GM19467 (cell line): ENCODE measurements at regions not wholly inside any gene's neighbourhood (a gene's known extent, or its start where the extent isn't known, plus 50 kb on each side); places are given as distances from the start of the nearest gene placed in this dataset.
A peak's percentile ranks its signal among the peaks of the same experiment; 100 is the strongest.

ENCODE experiments used
- ATAC-seq: cut with Tn5 transposase; IDR thresholded peaks from one replicate; pipeline ENCODE4 v1.9.1; 2021; ENCODE audit warnings: mild to moderate bottlenecking, moderate library complexity; ENCODE audit not compliant: unreplicated experiment

DNA sequence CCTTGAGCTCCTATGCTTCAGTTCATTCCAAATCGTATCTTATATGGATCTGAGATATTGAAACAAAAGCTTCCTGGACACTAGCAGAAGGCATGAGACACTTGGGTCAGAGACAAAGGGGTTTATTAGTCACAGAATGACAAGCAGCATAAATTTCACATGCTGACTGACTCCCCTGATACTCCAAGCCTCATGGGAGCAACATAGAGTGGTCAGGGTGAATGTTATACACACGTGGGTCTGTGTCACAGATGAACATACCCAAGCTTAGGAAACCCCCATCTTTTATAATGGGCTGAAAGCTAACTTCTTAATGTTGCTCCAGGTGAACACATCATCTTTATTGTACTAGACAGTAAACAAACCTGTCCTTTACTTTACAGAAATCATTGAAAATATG lies 599.9 kb upstream of the RGS18 start:
- no peak for ATAC-seq

DNA sequence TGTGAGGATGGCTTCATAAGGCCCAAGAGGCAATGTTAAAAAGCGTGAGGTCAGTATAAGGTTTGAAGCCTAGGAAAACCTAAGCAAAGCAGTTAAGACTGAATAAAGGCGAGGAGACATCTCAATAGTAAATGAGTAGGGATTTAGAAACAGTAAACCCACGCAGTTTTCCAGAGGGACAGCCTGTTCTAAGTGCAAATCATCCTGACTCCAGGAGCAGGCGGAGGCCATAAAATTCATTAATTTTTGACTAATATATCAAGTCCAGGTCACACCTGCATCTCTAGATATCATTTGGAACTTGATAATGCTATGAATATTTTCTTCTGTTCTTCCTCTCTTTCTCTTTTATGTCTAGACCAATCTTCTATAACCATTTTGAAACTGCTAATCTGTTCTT lies 597.0 kb upstream of the RGS18 start:
- ATAC-seq: no peak

- no peak for ATAC-seq
Observed at GRCh38 chr1:191564275-191564674, 594.0 kb upstream of the RGS18 start.

GRCh38 chr1:191572479-191572878 lies 585.8 kb upstream of the RGS18 start:
- no peak for ATAC-seq

DNA sequence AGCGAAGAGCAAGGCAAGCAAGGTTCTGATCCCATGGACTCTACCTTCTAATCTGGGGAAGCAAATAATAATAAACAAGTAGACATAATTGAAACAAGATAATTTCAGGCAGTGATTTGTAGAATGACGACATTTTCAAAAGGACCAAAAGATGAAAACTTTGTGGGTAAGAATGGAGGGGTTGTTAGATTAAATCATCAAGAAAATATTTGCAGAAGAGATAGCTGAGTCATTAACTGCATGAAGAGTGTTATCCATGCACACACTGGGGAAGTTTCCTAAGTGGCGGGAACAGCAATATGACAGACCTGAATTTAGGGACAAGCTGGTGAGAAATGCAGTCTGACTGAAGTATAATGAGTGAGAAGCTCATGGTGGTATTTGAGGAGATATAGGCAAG lies 583.1 kb upstream of the RGS18 start:
- ATAC-seq: no peak

- ATAC-seq: no peak
Observed at GRCh38 chr1:191575746-191576145, 582.5 kb upstream of the RGS18 start.

DNA sequence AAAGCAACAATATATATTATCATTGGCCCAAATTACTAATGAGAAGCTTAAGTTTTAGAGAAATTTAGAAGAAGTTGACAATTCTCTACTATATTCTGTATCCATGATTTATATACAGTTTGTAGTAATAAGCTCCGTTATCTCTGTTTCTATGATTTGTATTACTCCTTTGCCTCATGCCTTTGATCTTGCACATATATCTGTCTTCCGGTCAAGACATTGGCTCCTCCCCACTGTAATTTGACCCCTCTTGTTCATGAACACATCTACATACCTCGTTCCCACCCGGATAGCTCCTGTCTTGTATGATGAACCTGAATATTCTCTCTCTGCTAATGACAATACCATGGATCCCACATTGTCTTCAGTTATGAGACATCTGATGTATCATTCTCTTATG lies 581.0 kb upstream of the RGS18 start:
- ATAC-seq: no peak

GRCh38 chr1:191578281-191578680 lies 580.0 kb upstream of the RGS18 start:
- no peak for ATAC-seq

DNA sequence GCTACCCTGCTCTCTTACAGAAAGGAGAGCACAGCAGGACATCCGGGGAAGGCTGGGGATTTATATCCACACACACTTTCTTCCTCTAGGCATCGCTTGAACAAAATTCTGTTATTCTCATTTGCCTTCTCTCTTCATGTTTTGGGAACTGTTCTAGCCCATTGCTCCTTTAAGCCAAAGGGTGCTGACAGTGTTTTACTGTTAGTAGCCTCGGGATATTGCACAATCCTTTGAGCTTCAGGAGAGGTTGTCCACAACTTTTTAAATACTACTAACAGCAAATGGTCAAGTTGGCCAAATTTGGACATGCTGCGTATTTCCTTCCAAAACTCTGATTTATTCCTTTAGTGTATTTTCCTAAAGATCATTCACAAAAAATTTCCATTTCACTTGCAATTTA lies 579.2 kb upstream of the RGS18 start:
- ATAC-seq: no peak

DNA sequence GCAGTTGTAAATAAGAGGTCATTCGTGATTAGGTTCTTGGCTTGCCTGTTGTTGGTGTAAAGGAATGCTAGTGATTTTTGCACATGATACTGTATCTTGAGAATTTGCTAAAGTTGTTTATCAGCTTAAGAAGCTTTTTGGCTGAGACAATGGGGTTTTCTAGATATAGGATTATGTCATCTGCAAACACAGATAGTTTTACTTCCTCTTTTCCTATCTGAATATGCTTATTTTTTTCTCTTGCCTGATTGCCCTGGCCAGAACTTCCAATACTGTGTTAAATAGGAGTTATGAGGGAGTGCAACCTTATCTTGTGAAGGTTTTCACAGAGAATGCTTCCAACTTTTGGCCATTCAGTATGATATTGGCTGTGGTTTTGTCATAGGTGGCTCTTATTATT lies 576.1 kb upstream of the RGS18 start:
- ATAC-seq: peak; percentile 73

DNA sequence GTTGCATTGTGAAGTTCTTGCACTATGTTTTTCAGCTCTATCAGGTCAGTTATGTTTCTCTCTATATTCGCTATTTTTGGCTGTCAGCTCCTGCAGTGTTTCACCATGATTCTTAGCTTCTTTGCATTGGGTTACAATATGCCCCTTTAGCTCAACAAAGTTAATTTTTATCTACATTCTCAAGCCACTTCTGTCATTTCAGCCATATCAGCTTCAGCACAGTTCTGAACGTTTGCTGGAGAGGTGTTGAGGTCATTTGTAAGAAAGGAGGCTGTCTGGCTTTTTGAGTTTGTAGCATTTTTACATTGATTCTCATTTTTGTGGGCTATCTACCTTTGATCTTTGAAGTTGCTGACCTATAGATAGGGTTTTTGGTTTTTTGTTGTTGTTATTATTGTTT lies 573.2 kb upstream of the RGS18 start:
- ATAC-seq: no peak

GRCh38 chr1:191588905-191589304 lies 569.4 kb upstream of the RGS18 start:
- ATAC-seq: no peak

DNA sequence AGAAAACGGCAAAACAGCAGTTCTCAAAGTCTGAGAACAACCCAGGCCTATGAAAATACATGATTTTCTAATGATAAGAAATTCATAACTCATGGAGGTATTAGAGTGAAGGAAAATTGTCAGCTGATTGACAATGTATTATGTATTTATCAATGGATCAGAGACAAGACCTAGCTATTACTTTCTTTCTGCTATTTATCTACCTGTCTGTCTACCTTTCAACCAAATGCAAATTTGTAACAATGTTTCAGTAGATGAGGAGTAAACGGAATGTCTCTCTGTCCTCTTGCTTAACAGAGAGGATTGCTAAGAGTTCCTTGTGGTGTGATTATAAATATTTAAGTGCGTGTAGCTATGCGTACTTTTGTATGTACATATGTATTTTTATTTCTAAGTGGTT lies 568.7 kb upstream of the RGS18 start:
- ATAC-seq: no peak

DNA sequence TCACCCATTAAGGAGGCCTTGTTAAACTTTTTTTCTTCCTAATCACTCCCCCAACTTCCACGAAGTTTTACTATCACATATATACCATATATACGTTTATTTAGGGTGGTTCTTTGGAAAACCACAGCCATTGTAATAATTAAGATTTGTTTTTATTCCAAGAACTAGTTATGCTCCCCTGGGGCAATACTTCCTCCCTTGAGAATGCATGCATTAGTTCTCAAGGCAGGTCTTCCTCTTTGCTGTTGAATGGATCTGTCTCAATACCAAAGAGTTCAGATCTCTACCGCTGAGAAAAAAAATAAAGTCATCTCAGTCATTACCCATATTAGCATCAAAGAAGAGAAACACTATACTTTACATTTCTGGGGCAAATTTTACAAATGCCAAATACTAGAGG lies 567.7 kb upstream of the RGS18 start:
- no peak for ATAC-seq

DNA sequence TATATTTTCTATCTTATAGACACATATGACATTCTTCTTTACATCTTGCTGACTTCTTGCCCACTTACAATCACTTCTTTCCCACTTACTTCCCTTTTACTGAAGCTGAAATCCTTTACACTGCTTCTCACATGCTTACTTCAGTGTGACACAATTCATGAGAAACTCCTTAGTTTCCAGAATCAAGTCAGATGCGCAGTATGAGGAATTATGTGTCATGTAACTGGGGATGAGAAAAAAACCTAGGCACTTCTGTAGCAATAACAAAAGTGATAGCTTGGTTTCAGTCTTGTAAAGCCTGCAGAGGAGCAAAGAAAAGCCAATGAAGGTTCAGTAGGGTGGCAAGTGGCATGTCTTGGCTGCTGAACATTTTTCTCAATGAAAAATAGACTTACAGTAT lies 566.2 kb upstream of the RGS18 start:
- no peak for ATAC-seq

DNA sequence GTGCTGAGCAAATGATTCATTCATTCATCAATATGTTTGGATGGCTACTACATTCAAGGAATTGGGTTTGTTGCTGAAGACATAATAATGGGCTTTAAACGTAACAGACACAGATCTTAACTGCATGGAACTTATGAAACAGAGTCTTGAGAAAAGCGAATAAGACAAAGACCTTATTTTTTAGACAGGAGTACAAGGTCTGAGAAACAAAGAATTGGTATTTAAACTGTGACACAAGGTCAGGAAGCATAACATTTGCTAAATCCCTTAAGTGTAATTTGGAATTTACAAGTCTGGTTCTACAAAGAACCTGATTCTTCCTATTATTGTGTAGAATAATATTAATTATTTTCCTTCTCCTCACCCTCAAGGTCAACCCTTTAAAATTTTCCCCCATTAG lies 565.4 kb upstream of the RGS18 start:
- ATAC-seq: no peak

GRCh38 chr1:191595170-191595569 lies 563.1 kb upstream of the RGS18 start:
- no peak for ATAC-seq

DNA sequence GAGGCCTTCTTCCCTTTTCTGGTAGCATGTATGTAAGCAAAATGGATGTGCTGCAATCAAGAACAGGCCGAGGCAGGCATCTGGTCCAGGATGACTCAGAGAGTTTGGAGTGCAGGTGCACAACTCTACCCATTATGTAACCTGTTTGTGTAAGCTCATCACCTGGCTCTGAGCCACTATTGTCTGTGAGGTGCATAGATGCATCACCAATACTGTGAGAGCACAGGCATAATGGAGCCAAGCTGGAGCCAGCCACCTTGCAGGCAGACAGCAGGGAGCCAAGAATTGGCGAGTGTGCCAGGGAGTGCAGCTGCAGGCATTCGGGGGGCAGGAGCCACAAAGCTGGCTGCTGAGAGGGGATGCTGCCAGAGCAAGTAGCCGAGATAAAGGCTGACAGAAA lies 549.9 kb upstream of the RGS18 start:
- ATAC-seq: no peak

- ATAC-seq: no peak
Observed at GRCh38 chr1:191609305-191609704, 549.0 kb upstream of the RGS18 start.

DNA sequence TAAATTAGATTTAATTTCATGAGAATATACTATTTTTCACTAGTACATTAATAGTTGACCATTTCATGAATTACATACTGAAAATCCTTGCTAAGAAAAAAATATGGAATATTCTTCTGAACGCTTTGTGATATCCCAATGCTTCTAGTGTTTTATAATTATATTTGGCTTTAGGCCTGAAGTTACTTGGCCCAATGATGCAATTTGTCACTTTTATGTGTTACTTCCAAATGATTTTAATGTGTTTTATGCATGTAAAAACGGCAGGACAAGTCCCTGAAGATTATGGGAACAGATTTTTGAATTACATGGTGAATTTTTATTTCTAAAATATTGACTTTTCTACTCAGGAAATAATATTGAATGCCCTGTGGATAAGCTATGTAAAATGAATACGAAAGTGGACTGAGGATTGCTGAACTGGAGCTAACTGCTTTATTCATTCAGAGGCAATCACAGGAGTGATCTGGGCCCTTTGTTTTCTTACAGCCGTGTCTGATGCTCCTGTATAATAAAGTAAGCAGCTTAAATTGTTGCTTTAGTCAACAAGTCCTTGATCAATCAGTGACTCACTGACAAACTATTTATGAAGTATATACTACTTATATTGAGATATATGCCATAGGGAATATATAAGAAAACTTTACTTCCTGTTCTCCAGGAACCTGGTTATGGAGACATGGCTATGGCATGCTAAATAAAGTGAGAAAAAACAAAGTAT lies 543.0 kb upstream of the RGS18 start:
- ATAC-seq: no peak

GRCh38 chr1:191618181-191618580 lies 540.1 kb upstream of the RGS18 start:
- no peak for ATAC-seq

DNA sequence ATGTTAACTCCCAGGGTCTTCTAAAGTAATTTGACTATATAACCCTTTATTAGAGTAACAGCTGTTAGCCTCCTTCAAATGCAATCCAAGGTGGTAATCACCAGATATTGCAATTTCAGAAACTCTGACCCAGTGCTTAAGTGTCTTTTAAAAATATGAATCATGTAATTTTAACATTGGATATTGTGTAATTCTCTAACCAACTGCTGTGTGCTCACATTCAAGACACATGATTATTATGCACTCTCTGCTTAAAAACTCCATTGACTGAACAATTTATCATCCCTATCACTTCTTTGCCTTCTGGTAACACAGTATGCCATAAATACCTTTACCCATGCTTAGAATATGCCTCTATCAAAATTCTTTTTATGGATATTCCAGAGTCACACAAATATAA lies 537.4 kb upstream of the RGS18 start:
- no peak for ATAC-seq

DNA sequence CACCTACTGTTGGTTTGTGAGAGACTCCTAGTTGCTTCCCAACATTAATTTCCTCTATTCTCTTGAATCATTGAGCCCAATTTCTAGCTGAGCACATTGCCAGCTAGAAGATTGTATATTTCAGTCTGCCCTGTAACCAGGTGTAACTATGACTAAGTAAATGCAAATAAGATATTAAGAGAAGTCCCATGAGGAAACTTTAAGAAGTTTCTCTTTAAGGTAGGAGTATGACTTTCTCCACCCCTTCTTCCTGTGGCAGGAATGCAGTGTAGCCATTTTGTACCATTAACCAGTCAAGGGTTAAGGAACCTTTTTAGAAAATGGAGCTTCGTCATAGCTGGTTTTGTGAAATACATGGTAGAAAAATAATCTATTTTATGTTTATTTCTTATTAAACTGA lies 534.2 kb upstream of the RGS18 start:
- no peak for ATAC-seq
